Panc1 (cell line): ENCODE measurements at regions not wholly inside any gene's neighbourhood (a gene's known extent, or its start where the extent isn't known, plus 50 kb on each side); places are given as distances from the start of the nearest gene placed in this dataset.

Source experiments
- ATAC-seq: fragments of 200-7000 bp; cut with Tn5 transposase; 2 replicates; pipeline ENCODE4 v1.9.1; 2020; ENCODE audit warnings: mild to moderate bottlenecking, moderate library complexity
- BruUV-seq: library from RNA; stranded (reverse); fragments of 400-500 nt; replicated peaks from 2 replicates; lab custom pipeline; 2021; lab: Mats Ljungman, UMichigan
- CTCF ChIA-PET: fragments of 300-600 bp; sonication (Branson Sonifier 250); formaldehyde crosslinking; loops from one replicate; lab custom pipeline; 2022; ENCODE audit warnings: antibody characterized with exemption; lab: Charles Lee
- POLR2A ChIA-PET: fragments of 300-600 bp; sonication (Branson Sonifier 250); formaldehyde crosslinking; loops from one replicate; lab custom pipeline; 2022; ENCODE audit warnings: antibody characterized with exemption; lab: Charles Lee
- DNase-seq: peaks from one replicate; pipeline ENCODE4 v3.0.0-alpha.2; 2010; ENCODE audit warnings: low read depth, low spot score
- H3K27ac ChIP-seq: 2 replicates; pipeline ENCODE4 v1.5.1; 2011; ENCODE audit warnings: mild to moderate bottlenecking, low read length, inconsistent platforms
- H3K27me3 ChIP-seq: fragments of 200-500 bp; sonication (Bioruptor generic); 2 replicates; pipeline ENCODE4 v1.6.0; 2014; ENCODE audit warnings: low read length, inconsistent platforms; ENCODE audit not compliant: control insufficient read depth, insufficient read depth
- H3K36me3 ChIP-seq: fragments of 200-500 bp; sonication (Bioruptor generic); 2 replicates; pipeline ENCODE4 v1.5.1; 2014; ENCODE audit warnings: inconsistent platforms, mild to moderate bottlenecking, low read length, moderate library complexity; ENCODE audit not compliant: control insufficient read depth, insufficient read depth
- H3K4me1 ChIP-seq: 2 replicates; pipeline ENCODE4 v1.5.1; 2011; ENCODE audit warnings: inconsistent platforms, mild to moderate bottlenecking, low read length, moderate library complexity; ENCODE audit not compliant: control insufficient read depth, insufficient read depth
- H3K4me3 ChIP-seq, 2 experiments: 2 replicates each; pipeline ENCODE4 v1.5.1; 2011 to 2012; ENCODE audit warnings: low read depth in 2 of 2, low read length in 2 of 2, mild to moderate bottlenecking in 2 of 2, inconsistent platforms in 1 of 2, moderate library complexity in 1 of 2
- H3K9me3 ChIP-seq: fragments of 200-500 bp; sonication (Bioruptor generic); 2 replicates; pipeline ENCODE4 v1.5.1; 2014; ENCODE audit warnings: low read depth, mild to moderate bottlenecking, inconsistent platforms, low read length, moderate library complexity; ENCODE audit not compliant: control insufficient read depth, insufficient read depth
- POLR2AphosphoS5 ChIP-seq: IDR thresholded peaks from 2 replicates; pipeline ENCODE4 v1.6.1; 2012; ENCODE audit warnings: mild to moderate bottlenecking, low read depth, low read length, moderate library complexity
- SIN3A ChIP-seq: IDR thresholded peaks from 2 replicates; pipeline ENCODE4 v1.6.1; 2012; ENCODE audit warnings: low read depth, mild to moderate bottlenecking, low read length, moderate library complexity, borderline replicate concordance; ENCODE audit not compliant: insufficient read depth
- TCF7L2 ChIP-seq: IDR thresholded peaks from 2 replicates; pipeline ENCODE4 v1.6.1; 2011; ENCODE audit warnings: mild to moderate bottlenecking, low read depth, low read length, inconsistent platforms
- in situ Hi-C: cut with HindIII; loops from 2 replicates; pipeline ENCODE4 v1.10.0; 2016; ENCODE audit warnings: low sequenced_read_pairs, low pct_unique_long_range_greater_than_20kb
- intact Hi-C: fragments of 100-400 bp; cut with micrococcal nuclease; formaldehyde crosslinking; loops from one replicate; pipeline ENCODE4 v1.10.0; 2022; ENCODE audit not compliant: unreplicated experiment
- TF ChIP-seq, protein P1 (sequence below), 2 experiments: IDR thresholded peaks; 2 replicates each; pipeline ENCODE4 v1.6.1; 2011 to 2012; ENCODE audit warnings: low read depth in 2 of 2, control low read depth in 1 of 2, low read length in 1 of 2, mild to moderate bottlenecking in 1 of 2, moderate library complexity in 1 of 2; ENCODE audit not compliant: insufficient read depth in 1 of 2
- TF ChIP-seq, protein P2 (sequence below): fragments of 450-650 bp; IDR thresholded peaks from 2 replicates; pipeline ENCODE4 v1.5.1; 2017; ENCODE audit warnings: mild to moderate bottlenecking

DNA sequence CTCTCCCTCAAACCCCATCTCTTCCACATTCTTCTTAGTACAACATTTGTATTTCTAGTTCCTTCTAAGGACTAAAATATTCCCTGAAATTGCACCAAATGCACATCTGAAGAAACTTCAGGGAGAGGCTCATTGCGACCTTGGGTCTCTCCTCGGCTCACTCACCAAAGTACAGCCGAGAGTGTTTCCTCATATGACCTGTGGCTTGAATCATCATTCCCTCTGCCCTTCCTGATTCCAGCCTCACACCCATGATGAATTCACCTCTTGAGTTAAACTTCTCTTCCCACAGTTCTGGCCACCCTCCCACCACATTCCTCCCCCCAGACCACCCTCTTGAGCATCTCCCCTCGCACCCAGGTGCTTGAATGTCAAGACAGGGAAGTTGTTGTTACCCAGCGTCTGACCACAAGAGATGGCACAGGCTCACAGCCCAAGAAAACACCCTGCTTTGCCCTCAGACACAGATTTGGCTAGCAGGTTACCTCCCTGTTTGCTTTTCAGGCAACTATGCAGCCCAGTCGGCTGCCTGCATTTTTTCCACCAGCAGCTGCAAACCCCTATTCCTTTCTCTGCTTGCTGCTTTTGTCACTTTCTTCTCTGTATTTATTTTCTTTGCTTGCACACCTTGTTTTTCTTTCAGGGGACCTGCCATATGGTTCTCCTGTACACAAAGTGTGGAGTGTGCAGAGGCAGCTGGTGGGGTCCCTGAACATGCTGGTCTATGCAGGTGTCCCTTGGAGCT is 214.8 kb downstream of the SPATA18 start:
- H3K27ac ChIP-seq: no peak overlapping the region
- DNase-seq: no peak
- TF ChIP-seq SIN3A: no peak
- TF ChIP-seq, protein P1, sequence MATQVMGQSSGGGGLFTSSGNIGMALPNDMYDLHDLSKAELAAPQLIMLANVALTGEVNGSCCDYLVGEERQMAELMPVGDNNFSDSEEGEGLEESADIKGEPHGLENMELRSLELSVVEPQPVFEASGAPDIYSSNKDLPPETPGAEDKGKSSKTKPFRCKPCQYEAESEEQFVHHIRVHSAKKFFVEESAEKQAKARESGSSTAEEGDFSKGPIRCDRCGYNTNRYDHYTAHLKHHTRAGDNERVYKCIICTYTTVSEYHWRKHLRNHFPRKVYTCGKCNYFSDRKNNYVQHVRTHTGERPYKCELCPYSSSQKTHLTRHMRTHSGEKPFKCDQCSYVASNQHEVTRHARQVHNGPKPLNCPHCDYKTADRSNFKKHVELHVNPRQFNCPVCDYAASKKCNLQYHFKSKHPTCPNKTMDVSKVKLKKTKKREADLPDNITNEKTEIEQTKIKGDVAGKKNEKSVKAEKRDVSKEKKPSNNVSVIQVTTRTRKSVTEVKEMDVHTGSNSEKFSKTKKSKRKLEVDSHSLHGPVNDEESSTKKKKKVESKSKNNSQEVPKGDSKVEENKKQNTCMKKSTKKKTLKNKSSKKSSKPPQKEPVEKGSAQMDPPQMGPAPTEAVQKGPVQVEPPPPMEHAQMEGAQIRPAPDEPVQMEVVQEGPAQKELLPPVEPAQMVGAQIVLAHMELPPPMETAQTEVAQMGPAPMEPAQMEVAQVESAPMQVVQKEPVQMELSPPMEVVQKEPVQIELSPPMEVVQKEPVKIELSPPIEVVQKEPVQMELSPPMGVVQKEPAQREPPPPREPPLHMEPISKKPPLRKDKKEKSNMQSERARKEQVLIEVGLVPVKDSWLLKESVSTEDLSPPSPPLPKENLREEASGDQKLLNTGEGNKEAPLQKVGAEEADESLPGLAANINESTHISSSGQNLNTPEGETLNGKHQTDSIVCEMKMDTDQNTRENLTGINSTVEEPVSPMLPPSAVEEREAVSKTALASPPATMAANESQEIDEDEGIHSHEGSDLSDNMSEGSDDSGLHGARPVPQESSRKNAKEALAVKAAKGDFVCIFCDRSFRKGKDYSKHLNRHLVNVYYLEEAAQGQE (IDR thresholded peaks at IDR 0.05; ENCODE audit: insufficient read depth in 1 of 2, low read depth in 2 of 2, low read length in 1 of 2): no peak
- TF ChIP-seq, protein P2, sequence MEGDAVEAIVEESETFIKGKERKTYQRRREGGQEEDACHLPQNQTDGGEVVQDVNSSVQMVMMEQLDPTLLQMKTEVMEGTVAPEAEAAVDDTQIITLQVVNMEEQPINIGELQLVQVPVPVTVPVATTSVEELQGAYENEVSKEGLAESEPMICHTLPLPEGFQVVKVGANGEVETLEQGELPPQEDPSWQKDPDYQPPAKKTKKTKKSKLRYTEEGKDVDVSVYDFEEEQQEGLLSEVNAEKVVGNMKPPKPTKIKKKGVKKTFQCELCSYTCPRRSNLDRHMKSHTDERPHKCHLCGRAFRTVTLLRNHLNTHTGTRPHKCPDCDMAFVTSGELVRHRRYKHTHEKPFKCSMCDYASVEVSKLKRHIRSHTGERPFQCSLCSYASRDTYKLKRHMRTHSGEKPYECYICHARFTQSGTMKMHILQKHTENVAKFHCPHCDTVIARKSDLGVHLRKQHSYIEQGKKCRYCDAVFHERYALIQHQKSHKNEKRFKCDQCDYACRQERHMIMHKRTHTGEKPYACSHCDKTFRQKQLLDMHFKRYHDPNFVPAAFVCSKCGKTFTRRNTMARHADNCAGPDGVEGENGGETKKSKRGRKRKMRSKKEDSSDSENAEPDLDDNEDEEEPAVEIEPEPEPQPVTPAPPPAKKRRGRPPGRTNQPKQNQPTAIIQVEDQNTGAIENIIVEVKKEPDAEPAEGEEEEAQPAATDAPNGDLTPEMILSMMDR: no peak
- no peak for TF ChIP-seq POLR2AphosphoS5
- no peak for TF ChIP-seq TCF7L2
- no peaks in the 10 kb centered on the region for H3K9me3 ChIP-seq
- intact Hi-C loops: no loop called here
- no peaks in the 10 kb centered on the region for H3K36me3 ChIP-seq
- BruUV-seq: no TSS peak
- no peak overlapping the region for H3K4me3 ChIP-seq
- ATAC-seq: no peak
- CTCF ChIA-PET: no interaction called here
- POLR2A ChIA-PET: no interaction called here
- no peaks in the 10 kb centered on the region for H3K27me3 ChIP-seq
- in situ Hi-C loops: no loop called here
- H3K4me1 ChIP-seq: no peaks in the 10 kb centered on the region

DNA sequence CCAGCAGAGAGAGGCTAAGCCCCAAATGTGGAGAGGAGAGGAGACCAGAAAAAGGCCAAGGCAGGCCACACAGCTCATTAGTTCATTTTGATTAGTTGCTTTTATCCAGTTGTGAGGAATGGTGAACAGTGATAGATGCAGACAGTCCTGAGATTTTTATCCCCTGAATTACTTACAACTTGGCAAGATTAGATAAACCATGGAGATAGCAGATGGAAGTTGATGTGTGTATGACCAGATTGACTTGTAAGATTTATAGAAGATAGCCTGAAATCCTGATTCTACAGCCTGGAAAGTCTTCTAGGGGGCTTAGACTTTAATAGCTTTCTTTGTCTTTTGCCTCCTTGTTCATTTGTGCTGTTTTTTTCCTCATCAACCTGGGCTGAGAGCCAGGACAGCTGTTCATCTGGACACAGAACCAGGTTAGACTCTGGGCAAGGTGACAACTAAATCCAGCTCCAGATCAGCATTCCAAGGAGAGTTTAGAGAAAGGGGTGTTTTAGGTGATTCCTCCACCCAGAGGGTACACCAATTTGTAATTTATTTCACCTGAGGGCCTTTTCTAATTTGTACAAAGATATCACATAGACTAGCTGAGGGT is 215.5 kb downstream of the SPATA18 start:
- ATAC-seq (no peak), DNase-seq (no peak)
- POLR2A ChIA-PET: no interaction called here
- BruUV-seq: no TSS peak
- Histone ChIP-seq H3K9me3 (no peaks in the 10 kb centered on the region), H3K36me3 (no peaks in the 10 kb centered on the region), H3K27ac (no peak overlapping the region), H3K27me3 (no peaks in the 10 kb centered on the region), H3K4me3 (no peak overlapping the region), H3K4me1 (no peaks in the 10 kb centered on the region)
- CTCF ChIA-PET: no interaction called here
- no peak for TF ChIP-seq SIN3A
- TF ChIP-seq, protein P1 (IDR thresholded peaks at IDR 0.05; ENCODE audit: insufficient read depth in 1 of 2, low read depth in 2 of 2, low read length in 1 of 2): no peak
- TF ChIP-seq TCF7L2: no peak
- TF ChIP-seq, protein P2: no peak
- no peak for TF ChIP-seq POLR2AphosphoS5
- intact Hi-C loops (no loop called here), in situ Hi-C loops (no loop called here)
